ENCODE measurements at regions not wholly inside any gene's neighbourhood (a gene's known extent, or its start where the extent isn't known, plus 50 kb on each side); places are given as distances from the start of the nearest gene placed in this dataset.
"Not testable (repeated sequence)": the region's sequence is repeated elsewhere in the genome, so short reads cannot be mapped to it uniquely, and the experiment has no call there.

DNA sequence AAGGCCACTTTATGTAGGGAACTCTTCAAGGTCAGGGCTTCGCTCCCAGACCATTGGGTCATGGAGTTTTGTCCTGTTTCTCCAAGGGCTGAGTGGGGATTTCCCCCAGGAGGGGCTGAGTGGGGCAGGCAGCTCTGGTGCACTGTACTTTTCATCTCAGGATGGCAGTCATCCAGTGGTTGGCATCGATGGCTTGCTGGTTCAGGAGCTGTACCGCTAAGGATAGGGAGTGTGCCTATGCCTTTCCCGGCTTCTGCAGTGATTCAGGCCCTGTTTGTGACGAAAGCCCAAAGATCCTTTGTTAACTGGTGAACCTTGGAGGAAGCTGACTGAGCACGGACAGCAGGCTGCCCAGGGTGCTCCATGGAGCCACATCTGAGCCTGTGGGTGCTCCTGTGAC lies 100.1 kb upstream of the GADD45A start:
- no peak for DNase-seq (ENCODE audit: low read depth in 2 of 2)

DNA sequence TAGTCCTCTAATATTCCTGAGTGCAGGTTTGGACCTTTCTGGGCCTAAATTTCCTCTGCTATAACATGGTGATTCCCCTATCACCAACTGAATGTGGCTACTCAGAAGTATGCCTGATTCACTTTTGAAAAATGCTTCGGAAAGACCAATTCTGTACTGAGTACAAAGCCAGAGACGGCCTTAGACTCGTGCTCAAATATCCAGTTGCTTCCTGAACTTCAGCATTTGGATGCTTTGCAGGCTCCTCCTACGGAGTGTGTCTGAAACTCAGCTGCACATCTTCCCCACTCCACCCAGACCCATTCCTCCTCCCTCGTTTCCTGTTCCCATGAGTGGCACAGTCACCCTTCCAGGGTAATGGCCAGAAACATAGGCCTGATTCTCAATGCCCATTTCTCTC lies 98.4 kb upstream of the GADD45A start:
- no peak for DNase-seq (ENCODE audit: low read depth in 2 of 2)

DNA sequence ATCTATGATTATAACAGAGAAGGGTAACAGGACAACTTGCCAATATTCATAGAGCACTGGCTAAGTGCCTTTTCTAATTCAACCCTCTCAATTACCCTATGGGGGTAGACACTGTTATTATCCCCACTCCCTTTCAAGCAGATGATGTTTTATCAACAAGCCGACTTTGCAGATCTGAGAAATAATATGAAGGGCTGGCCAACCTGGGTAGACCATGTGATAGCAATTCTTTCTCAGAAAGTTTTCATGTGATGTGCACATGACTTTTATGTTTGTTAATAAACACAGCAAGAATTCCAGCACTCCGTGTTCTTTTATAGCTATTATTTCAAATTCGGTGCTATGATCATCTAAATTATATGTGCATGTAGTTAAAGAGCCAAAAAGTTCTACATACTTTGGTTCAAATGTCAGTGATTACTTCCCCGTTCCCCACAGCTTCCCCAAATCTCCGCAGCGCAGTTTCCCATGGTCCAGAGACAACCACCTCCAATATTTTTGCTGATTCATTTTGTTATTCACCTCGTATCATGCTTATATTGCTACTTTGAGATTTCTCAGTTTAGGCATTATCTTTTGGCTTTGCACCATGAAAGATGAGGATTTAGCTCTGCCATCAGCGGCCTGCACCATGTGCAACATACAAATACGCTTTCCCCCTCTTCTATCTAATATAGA lies 96.7 kb upstream of the GADD45A start:
- DNase-seq (ENCODE audit: low read depth in 2 of 2): no peak

DNA sequence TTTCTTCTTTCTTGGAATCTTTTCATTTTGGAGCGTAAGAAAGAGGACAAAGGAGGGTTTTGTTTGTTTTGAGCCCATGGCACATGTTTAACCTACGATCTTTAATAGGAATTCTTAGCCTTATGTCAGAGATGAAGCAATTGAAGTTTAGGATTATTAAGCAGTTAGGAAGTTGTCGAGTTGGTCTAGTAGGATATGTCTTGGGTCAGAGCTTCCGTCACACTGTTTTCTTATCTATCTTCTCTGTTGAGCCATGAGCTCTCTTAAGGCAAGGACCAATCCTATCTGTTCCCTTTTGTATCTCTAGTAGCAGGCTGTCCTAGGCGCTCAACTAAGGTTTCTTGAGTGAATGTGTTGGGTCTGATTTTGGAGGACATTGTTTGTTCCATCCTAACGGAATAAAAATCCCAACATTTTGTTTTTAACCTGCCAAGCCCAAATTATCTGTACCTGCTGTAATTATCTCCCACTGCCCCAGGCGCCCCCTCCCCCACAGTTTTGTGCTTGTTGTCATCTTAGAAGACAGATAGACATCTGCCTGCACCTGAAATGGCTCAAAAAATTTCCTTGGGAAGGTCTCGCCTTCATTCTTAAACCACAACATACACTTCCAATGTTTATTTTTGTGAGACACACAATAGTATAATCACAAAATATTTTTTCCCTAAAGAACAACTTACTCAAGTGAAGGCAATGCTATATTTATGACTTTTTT lies 95.3 kb upstream of the GADD45A start:
- no peak for DNase-seq (ENCODE audit: low read depth in 2 of 2)

DNA sequence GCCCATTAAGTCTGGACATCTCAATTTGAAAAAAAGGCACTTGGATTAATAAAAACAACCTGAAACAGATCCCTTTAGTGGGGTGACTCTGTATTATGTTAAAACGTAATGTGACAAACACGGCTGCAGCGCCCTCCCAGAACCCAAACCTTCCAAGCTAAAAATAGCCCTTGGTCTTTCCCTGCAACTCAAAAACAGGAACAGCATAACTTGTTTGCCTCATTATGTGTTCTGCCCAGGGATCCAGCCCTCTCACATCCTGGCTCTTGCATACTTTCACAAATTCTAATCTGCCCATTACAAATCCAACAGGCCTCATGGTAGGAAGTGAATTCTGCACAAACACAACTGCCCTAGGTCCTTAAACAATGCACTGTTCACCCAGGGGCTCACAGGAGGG lies 94.7 kb upstream of the GADD45A start:
- DNase-seq (ENCODE audit: low read depth in 2 of 2): no peak

DNA sequence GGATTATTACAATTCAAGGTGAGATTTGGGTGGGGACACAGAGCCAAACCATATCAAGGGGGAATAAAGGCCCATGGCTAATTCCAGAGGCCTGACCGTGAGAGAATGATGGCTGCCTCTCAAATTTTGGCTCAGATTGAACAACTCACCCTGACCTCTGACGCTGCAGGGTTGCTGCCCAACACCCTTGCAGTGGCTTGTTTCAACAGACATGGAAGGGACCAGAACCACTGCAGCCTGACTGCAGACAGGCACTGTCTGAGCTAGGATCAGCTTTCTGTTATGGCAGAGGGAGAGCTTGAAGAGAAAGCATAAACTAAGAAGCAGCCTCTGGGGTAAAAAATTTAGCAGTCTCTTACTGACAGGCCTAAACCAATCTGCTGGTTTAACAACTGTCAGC lies 90.2 kb upstream of the GADD45A start:
- no peak for DNase-seq (ENCODE audit: low read depth in 2 of 2)

DNA sequence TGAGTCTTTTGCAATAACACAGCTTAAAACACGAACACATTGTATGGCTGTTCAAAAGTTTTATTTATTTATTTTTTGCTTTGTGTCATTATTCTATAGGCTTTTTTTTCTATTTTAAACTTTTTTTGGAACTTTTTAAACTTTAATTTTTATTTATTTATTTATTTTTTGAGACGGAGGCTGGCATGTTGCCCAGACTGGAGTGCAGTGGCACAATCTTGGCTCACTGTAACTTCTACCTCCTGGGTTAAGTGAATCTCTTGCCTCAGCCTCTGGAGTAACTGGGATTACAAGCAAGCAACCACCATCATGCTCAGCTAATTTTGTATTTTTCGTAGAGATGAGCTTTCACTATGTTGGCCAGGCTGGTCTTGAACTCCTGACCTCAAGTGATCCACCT lies 88.3 kb upstream of the GADD45A start:
- DNase-seq (ENCODE audit: low read depth in 2 of 2): no peak

DNA sequence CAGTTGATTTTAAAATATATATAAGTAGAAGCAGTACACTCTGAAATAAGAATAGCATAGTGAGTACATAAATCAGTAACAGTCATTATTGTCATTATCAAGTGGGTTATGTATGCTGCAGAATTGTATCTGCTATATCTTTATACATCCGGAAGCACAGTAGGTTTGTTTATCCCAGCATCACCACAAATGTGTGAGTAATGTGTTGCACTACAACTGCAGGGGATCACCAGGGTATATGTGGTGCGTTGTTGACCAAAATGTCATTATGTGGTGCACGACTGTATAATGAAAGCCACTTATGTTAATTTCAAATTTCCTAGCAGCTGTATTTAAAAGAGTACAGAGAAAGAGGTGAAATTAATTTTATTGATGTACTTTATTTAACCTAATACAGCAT lies 87.7 kb upstream of the GADD45A start:
- no peak for DNase-seq (ENCODE audit: low read depth in 2 of 2)

DNA sequence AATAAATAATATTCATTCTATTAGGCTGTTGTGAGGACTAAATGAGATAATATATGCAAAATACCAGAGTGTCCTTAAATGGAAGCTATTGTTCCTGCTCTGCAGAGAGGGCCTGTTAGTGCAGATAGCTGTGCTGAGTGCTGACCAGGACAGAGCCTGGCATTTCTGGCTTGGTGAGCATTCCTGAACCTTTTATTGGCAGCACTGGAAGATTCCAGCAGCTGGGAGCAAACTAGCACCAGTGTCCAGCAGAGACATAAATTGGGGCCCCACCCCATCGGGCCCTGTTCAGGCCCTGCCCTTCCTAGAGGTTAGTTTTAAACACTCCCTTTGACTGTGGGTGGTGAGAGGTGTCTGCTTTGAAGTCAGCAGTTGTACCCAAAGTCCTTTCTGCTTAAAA lies 85.9 kb upstream of the GADD45A start:
- no peak for DNase-seq (ENCODE audit: low read depth in 2 of 2)

DNA sequence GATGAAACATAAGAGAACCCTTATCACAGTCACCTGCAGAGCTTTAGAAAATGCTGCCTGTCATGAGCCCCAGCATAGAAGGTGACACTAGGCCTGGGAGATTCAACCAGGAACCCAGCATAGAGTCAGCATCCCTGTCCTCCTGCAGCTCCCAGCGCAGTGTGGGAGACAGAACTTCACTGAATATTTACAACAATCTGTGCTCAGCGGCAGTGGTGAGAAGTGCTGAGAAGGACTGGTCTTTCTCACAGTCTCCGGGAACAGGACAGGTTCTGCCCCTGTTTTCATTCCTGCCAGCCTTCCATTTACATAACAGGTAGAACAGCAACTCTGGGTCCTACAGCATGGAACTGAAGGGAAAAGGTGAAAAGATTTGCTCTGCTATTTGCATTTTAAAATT lies 83.5 kb upstream of the GADD45A start:
- no peak for DNase-seq (ENCODE audit: low read depth in 2 of 2)

DNA sequence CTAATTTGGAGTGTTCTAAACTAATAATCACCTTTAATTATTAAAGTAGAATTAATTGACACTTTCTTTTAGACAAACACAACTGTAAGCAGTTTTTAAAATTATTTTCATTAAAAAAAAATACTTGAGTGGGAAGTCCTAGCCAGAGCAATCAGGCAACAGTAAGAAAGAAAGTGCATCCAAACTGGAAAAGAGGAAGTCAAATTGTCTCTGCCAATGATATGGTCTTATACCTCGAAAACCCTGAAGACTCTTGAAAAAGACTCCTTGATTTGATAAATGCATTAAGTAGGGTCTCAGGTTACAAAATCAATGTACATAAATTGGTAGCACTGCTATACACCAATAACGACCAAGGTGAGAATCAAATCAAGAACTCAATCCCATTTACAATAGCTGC lies 83.0 kb upstream of the GADD45A start:
- DNase-seq (ENCODE audit: low read depth in 2 of 2): no peak

DNA sequence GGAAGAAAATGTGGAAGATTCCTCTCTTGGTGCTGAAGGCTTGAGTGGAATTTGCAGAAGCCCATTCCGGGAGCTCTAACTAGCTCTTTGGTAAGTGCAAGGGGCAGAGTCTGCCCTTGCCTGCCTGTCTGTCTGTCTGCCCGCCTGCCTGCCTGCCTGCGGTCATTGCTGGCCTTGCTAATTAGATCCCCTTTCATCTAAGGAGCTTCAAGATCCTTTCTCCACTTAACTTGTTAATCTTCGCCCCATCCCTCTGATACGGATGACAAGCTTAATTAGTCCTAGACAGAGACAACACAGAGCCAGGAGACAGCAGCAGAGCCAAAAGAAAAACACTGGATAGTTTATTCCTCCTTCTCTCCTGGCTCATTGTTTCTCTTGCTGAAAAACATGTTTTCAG lies 80.2 kb upstream of the GADD45A start:
- no peak for DNase-seq (ENCODE audit: low read depth in 2 of 2)

DNA sequence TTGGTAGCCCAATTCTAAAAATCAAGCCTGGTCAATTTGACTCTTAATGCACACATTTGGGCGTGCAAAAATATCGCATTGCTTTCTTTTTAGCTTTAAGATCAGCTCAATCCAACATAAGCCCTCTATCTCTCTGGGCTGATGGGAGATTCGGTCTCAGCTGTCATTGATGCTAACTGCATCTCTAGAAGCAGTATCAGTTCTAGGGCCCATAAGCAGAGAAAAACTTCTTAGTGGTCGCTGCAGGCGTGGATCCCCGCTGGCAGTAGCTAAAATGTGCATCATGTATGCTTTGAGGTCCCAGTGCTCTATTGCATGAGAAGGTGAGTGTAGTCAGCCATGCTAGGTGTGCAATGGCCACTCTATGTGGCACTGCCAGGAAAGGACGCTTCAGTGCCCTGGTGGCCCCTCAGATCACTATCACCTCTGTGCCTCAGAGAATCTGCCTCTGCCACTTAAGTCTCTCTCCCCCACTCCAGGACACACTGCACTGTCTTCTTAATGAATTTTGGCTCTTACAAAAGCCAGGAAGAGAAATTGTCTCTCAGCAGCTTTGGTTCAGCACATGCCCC lies 79.7 kb upstream of the GADD45A start:
- no peak for DNase-seq (ENCODE audit: low read depth in 2 of 2)

DNA sequence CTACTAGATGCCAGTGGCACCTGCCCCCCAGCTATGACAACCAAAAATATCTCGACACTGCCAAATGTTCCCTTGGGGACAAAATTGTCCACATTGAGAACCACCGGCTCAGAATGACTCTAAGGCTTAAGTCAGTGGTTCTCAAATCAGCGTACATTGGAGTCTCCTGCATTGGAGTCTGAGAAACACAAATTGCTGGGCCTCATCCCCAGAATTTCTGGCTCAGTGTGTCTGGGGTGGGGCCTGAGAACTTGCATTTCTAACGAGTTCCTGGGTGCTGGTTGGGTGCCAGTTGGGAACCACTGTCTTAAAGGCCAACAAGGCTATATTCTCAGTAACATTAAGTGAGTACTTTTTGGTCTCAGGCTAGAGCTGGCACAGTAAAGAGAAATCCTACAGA lies 77.7 kb upstream of the GADD45A start:
- DNase-seq (ENCODE audit: low read depth in 2 of 2): no peak

DNA sequence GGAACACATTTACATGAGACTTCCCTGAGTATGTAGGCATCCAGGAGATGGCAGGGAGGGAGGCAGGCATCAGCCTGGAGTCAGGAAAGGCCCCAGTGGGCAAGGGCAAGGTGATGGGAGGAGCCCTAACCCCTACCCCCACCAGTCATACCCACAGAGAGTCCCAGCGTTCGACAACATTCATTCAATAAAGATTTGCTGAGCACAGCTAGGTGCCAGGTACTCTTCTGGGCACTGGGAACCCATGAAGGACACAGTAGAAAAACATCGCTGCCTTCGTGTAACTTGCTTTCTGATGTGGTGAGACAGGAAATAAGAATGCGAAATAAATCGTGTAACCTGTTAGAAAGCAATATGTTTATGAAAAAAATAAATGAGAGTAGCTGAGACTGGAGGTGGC lies 77.3 kb upstream of the GADD45A start:
- DNase-seq (ENCODE audit: low read depth in 2 of 2): no peak

DNA sequence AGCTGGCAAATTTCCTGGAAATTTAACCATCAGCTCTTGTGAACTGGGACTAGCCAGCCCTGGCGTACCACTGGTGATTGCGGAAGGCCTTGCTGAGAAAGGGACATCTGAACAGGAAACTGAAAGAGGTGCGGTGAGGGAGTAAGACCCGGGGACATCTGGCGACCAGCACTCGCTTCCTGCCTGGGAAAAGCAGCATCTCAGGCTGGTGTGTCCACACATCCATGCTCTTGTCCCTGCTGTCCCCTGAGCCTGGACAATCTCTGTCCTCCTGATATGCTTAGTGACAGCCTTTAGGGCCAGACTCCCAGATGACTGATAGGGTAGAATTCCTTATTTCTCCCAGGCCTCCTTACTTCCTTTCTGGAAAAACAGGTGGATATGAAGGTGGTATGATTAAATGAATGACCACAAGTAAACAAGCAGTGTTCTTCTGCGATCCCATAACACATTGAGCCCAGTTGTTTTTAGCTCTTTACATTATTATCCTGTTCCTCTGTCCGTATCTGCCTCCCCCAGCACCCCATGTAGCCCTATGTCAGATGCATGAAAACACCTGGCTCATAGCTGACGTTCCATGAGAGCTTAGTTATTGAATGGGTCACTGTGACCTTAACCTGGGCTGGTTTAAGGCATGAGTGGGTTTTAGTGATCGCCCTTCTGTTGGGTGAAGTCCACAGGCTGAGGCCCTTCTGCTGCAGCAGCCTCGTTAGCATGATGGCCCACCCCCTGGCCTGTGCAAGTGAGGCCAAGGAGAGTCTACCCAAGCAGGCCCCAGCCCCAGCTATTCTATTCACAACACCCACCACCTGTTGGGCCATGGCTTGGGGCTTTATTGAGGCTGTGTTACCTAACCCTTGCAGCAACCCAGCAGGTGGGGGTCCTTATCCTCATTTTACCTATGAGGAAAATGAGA lies 76.1 kb upstream of the GADD45A start:
- DNase-seq (ENCODE audit: low read depth in 2 of 2): no peak

DNA sequence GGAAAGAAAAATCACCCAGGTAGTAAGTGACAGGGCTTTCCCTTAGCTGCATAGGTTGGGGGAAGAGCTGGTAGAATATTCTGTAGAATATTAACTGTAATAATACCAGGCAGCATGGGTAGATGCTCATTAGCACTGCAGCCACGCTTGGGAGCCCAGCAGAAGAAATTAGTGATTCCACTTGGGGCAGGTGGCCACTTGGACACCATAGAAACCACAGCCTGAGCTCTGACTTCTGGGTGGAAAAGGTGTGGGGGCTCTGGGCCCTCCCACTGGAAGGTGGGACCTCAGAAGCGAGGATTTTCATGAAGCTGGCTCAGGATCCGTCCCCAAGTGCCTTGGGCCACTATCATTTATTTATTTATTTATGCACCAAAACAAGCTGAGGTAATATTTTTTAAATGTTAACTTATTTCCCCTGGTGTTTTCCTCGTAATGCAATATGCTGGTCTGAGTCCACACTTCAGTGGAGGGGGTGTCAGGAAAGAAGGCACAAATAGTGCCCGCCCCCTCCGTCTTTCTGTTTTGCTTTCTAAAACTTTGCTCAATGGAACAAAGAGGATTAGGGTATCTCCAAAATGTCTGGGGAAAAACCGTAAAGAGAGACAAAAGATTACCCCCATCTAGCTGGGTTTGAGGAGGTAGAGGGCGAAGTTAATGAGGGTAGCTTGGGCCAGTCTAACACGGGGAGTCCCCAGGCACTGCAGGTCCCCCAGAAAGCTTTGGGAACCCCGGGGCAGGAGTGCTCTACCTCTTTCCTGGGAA lies 75.2 kb upstream of the GADD45A start:
- DNase-seq (ENCODE audit: low read depth in 2 of 2): no peak

DNA sequence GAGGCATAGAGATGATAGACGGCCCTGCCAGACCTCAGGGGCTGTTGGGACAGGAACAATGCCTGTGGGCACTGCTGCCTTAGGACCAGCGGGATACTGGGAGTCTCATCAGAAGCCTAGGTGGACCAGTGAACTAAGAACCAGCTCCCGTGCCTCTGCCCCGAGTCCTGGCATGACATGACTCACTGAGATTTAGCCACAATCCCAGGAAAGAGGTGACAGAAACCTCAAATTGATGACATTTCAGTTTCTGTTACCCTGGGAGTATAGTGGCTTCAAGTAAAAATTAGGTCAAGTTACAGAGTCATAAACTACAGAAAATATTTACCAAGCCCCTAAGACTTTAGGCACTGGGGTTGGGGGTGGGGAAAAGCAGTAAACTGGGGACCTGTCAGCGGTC lies 74.6 kb upstream of the GADD45A start:
- no peak for DNase-seq (ENCODE audit: low read depth in 2 of 2)

DNA sequence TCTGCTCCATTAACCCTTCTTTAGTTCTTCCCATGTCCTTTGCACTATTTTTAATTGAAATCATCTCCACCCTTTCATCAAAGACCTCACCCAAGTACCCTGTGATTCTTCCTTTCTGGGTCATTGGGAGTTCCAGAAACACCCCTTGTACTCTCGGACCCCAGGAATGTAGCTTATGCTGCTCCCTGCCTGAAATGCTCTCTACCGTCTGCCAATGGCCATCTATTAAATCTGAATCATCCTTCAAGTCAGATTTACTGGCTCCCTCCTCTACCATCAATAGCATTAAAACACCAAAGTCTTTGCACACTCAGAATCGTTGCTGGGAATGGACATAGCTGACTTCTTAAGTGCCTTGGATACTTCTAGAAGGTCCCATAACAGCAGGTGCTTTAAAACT lies 73.2 kb upstream of the GADD45A start:
- no peak for DNase-seq (ENCODE audit: low read depth in 2 of 2)

DNA sequence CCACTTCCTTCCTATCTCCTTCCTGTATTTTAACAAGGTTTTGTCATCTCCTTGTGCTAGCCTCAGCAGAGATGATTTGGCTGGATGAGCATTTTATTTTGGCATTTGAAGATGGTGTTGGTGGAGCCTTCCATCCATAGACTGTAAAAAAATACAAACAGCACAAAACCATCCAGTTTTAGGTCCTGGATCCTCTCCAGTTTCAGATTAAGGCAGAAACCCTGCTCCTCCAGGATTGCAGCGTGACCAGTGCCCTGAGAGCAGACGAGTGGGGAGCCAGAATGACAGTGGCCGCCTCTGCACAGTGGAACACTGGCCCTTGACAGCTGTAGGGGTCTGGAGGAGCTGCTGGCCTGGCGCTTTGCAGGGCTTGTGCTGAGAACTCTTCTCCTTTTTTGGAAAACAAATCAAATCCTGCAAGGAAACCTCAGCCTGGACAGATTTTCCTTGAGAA lies 72.2 kb upstream of the GADD45A start:
- no peak for DNase-seq (ENCODE audit: low read depth in 2 of 2)

DNA sequence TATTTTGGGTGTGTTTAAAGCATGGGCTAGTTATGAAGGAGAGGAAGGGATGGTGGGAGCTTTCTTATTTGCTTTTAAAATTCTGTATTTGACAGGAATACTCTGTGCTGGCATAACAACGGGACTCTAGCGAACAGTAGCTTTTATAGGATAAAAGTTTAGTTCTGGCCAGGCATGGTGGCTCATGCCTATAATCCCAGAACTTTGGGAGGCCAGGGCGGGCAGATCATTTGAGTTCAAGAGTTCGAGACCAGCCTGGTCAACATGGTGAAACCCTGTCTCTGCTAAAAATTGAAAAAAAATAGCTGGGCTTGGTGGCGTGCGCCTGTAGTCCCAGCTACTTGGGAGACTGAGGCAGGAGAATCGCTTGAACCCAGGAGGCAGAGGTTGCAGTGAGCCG lies 71.5 kb upstream of the GADD45A start:
- DNase-seq (ENCODE audit: low read depth in 2 of 2): not testable (repeated sequence)

DNA sequence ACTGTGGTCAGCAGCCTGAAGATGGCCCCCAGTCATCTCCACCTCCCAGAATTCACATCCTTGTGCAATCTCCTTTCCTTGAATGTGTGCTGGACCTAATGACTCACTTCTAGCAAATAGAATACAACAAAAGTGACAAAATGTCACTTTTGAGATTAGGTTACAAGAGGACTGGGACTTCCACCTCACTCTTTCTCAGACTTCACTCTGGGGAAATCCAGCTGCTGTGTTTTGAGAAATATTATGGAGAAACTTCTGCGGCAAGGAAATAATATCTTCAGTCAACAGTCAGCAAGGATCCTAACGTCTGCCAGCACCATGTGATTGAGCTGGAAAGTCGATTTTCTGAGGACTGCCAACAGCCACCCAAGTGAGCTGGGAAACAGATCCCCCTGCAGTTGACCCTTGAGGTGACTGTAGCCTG lies 70.5 kb upstream of the GADD45A start:
- no peak for DNase-seq (ENCODE audit: low read depth in 2 of 2)

Measured in activated CD8-positive, alpha-beta memory T cell treated with anti-CD3 and anti-CD28 coated beads for 4 hours (primary cell).